ENCODE measurements at regions not wholly inside any gene's neighbourhood (a gene's known extent, or its start where the extent isn't known, plus 50 kb on each side); places are given as distances from the start of the nearest gene placed in this dataset.
"Not testable (repeated sequence)": the region's sequence is repeated elsewhere in the genome, so short reads cannot be mapped to it uniquely, and the experiment has no call there.

GRCh38 chr4:10879411-10880110, 195.0 kb upstream of the CLNK start:
- no peak for DNase-seq

DNA sequence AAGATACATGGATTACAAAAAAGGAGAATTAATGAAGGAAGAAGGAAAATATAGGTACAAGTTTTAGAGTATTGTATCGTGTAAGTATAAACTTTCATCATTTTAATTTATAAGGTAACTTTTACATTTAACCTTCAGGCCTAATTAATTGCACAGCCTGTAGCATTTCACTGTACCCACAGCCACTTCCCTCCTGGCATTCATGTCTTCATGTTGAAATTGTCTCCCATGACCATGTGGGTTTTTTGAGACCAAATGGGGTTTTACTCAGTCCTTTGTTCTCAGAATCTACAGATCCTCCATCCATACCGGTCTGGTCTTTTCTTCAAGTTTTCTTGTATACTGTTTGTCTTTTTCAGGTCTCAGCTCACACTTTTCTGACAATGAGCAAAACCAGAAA, 194.3 kb upstream of the CLNK start:
- DNase-seq = no peak

DNA sequence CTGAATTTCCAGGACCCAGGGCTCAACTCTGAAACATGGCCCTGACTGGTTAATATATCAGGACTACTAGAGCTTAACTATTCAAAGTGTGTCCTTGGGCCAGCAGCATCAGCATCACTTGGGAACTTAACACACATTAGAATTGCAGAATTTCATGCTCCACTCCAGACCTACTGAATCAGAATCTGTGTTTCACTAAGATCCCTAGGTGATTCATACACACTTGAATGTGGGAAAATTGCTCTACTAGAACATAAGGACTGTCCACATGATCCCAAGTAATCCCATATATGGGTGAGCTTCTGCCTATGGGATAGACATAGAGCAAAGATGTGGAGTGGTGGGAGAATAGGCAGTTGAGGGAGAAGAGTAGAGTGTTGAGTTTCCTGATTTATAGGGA, 192.5 kb upstream of the CLNK start:
- DNase-seq = no peak

DNA sequence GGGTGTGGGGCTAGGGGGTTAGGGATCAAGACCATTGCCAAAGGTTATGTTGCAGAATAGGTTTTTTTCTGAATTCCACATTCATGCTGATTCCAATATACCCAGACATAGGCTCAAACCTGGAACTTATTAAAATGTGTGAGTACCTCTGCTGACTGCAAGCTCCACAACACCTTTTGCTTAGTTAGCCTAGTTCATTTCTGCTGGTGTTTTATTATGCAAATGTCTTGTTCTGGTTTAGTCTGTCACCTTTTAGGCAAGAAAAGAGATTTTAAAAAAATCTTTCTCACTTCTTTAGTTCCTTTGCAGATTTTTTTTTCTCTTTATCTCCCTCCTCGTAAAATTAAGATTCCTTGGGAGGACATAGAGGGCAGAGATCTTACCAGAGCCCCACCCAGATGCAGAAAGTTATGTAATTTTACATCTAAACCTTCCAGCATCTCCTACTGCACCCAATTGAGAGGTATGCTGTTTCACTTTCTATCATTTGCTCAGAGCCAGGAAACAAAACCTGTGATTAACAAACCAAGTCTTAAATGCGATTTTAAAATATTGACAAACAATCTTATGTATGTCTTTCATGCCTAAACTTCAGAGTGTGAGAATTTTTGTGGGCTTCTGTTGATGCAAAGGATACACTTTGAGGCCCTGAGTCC, 190.7 kb upstream of the CLNK start:
- no peak for DNase-seq

DNA sequence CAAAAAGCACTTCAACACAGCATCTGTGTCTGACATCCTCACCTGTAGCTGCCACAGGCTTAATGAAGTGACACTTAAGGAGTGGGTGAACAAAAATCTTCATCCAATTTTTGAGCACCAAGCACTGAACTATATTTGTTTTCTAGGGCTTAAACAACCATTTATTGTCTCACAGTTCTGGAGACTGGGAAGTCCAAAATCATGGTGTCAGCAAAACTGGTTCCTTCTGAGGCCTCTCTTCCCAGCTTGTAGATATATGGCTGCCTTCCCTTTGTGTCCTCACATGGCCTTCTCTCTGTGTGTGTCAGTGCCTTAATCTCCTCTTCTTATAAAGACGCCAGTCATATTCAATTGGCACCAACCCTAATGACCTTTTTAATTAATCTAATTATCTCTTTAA, 189.2 kb upstream of the CLNK start:
- DNase-seq = no peak

GRCh38 chr4:10872833-10873517, 188.4 kb upstream of the CLNK start:
- no peak for DNase-seq

- DNase-seq = no peak
These were observed 182.1 kb upstream of the CLNK start for GRCh38 chr4:10866666-10867065.

- no peak for DNase-seq
These were observed 176.5 kb upstream of the CLNK start for GRCh38 chr4:10861036-10861435.

DNA sequence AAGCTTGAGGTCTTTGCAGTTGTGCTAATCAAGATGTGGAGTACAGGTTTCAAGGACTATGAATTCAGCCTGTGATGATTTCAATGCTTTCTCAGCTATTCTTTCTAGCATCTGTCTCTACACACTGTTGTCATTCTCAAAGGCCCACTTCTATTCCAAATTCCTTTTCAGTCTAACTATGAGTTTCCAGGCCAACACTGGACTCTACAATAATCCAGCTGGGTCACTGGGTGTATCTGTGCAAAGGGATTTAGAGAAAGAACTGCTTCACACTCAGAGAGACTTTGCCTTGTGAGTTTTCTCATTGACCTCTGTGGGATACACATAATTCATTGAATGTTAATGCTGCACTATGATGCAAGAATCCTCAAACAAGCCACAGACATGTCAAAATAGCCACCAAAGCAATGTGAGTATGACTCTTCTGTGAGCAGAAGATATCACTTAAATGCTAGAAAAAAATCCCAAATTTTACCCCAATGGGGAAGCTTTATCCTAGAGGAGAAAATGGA, 171.8 kb upstream of the CLNK start:
- DNase-seq = no peak

GRCh38 chr4:10853196-10853595, 168.6 kb upstream of the CLNK start:
- no peak for DNase-seq

GRCh38 chr4:10841697-10842096, 157.1 kb upstream of the CLNK start:
- DNase-seq = no peak

DNA sequence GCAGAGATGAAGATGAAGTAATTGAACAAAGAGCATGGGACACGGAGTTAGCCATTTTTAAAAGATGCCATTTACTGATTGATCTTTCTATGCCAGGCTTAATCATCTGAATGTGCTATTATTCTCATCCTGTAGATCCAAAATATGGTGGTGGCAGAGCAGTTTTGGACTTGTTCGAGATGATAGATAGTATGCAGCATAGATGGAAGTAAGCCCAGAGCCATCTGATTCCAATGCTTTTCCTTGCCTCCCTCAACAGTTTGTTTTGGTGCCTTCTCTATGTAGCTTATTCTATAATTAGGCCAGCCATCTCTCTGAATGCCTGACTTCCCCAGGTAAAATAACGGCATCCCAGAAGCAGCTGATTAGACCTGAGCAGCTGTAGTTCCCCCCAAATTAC, 152.6 kb upstream of the CLNK start:
- DNase-seq = no peak

DNA sequence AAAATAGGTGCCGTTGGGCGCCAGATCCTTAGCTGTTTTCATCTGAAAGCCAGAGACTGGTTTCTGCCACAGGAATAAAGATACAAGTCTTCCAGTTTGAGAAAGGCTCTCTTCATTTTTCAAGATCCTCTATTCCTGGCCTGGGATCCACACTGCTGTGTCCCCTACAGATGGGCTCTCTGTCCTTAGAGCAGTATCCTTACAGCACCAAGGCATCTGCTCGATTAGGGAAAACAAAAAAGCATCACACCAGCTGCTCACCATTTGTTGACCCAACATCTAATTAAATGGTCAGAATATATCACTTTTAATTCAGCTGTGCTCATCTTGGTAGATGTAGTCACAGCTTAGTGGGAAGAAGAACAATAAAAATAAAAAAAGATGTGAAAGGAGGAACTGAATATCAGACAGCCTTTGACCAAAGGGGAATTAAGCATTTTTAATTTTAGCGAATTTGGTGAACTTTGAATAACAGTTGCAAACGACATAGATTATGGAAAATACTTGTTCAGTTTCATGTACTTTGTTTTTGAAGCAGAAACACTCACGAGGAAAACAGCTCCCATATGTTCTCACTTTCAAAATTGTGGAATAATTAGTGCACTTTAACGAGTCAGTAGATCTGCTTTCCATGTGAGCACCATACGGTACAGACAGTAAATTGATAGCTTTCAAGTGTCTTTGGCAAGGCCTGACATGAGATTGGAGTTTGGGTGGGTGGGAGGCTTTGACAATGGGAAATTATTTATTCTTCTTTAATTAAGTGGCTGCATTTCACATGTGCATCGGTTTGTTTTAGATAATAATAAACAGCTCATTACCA, 148.4 kb upstream of the CLNK start:
- DNase-seq = no peak

- no peak for DNase-seq
These were observed 147.3 kb upstream of the CLNK start for GRCh38 chr4:10831727-10832408.

DNA sequence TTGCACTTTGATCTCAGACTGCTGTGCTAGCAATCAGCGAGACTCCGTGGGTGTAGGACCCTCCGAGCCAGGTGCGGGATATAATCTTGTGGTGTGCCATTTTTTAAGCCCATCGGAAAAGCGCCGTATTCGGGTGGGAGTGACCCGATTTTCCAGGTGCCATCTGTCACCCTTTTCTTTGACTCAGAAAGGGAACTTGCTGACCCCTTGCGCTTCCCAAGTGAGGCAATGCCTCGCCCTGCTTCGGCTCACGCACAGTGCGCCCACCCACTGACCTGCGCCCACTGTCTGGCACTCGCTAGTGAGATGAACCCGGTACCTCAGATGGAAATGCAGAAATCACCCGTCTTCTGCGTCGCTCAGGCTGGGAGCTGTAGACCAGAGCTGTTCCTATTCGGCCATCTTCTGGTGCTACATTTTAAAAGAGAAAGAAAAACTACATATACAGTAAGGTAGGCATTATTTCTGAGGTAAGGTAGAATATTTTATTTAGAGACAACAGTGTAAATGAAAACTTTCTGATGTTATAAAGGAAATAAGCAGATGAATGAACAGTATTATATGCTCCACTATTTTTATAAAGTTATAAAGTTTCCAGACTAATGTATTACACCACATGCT, 144.5 kb upstream of the CLNK start:
- not testable (repeated sequence) for DNase-seq

DNA sequence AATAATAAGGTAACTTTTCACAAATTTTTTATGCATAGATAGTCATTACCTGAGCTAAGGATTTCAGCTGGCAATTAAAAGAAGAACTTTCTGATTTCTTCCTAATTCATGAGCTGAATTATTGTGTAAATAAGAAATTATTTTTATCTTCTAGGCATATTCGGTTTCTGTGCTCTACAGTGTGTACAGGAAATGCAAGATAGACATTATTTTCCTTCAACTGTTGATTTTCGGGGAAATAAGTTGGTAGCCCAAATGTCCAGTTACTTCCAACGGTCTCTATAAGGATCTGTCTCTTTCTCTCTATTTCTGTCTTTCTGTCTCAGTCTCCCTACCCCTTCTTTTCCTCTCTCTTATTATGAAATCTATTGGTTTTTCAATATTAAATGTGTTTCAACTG, 137.3 kb upstream of the CLNK start:
- DNase-seq = no peak

GRCh38 chr4:10816571-10816970, 132.0 kb upstream of the CLNK start:
- DNase-seq = no peak

DNA sequence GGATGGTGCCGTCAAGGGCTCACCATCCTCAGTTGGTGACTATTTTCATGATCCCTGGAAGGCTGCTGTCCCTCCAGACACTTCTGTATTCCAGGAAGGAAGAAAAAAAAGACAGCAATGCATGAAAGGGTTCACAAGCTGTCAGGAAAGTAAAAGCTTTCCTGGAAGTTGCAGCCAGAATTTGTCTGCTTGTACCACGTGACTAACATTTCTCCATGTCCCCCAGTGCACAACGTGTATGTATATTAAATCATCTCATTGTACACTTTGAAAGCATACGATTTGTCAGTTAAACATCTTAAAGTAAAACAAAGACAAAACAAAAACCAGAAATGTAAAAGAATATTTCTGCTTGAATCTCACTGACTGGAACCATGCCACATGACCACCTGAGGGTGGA, 127.4 kb upstream of the CLNK start:
- DNase-seq = no peak

DNA sequence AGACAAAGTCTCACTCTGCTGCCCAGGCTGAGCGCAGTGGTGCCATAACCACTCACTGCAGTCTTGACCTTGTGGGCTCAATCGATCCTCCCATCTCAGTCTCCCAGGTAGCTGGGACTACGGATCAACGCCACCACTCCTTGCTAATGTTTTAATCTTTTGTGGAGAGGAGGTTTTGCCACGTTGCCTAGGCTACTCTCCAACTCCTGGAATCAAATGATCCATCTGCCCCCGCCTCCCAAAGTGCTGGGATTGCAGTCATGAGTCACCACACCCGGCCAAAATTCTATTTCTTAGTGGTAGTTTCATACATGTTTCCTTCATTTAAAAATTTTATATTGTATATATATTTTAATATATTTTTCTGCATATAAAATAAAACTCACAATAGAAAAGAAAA, 125.8 kb upstream of the CLNK start:
- DNase-seq = no peak

DNA sequence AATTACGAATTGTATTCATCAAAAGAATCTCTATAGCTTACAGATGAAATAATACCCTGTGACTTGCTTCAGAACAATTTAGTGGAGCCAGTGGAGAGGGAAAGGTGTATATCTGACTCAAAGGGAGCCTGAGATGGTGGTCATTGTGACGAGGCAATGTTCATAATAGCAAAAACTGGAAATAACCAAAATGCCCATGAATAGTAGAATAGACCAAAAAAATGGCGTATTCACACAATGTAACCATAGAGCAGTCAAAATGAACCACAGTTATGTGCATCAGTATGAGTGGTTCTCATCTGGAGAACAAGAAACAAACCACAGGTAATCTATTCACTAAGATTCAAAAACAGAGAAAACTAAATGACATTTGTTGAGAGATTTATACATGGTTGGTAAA, 125.3 kb upstream of the CLNK start:
- no peak for DNase-seq

- DNase-seq = no peak
These were observed 124.0 kb upstream of the CLNK start for GRCh38 chr4:10808591-10808990.

GRCh38 chr4:10806953-10807645, 122.5 kb upstream of the CLNK start:
- no peak for DNase-seq

All from activated effector memory CD4-positive, alpha-beta T cell treated with anti-CD3 and anti-CD28 coated beads, Interleukin-2, amount 50 U/mL, for 16 hours (primary cell).